HG02885 (cell line): ENCODE measurements at regions not wholly inside any gene's neighbourhood (a gene's known extent, or its start where the extent isn't known, plus 50 kb on each side); places are given as distances from the start of the nearest gene placed in this dataset.

Experiments
- ATAC-seq: cut with Tn5 transposase; IDR thresholded peaks from one replicate; pipeline ENCODE4 v1.9.1; 2021; ENCODE audit warnings: mild to moderate bottlenecking; ENCODE audit not compliant: unreplicated experiment, poor library complexity

DNA sequence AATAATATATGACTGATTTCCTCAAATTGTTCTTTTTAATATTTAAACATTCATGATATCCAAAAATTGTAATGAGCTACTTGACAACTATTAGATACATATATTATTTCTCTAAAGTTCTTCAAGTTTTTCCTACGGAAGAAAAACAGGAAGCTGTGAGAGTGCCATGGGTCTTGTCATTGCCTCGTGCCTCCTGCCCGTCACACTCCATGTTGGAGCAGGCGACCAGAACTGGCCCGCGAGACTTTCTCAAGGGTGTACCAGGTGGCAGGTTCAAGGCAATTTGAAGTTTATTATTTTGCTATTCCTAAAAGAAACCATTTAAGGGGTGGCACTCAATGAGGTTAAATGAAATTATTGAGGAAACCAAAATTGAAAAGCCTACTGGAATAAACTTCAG is 337.2 kb downstream of the HACE1 start:
- ATAC-seq = no peak

DNA sequence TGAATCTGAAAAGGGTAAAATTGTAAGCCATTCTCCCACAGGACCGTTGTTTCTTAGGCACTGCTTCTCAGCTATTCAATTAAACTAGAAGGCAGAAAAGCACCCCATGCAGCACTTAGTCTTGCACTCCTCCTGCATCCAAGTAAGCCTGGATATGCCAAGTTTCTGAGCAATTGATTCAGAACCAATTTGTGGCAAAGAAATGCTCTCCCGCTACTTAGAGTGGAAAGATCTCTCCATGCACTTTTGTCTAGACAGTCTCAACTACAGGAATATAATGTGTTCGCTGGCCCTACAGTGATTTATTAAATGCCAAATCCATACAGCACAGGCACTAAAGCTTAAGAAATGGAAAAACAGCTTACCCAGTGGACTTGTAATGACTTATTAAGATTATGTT is 338.5 kb downstream of the HACE1 start:
- ATAC-seq = no peak

DNA sequence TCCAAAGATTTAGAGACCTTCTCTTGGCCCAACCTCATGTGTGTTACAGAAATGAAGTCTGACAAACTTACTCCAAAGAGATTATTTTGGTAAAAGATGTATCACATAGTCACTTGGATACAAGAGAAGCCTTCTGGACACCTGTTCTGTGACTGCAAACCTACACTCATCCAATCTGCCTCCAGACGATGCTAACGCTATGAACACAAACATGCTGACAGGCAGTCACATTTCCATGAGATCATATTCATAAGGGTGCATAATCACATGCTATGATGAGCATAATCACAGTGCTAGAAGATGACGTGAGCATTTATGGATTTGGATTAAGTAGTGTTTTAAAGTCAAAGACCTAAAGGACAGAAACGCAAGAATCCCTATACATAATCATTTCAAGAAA is 340.2 kb downstream of the HACE1 start:
- ATAC-seq = no peak

DNA sequence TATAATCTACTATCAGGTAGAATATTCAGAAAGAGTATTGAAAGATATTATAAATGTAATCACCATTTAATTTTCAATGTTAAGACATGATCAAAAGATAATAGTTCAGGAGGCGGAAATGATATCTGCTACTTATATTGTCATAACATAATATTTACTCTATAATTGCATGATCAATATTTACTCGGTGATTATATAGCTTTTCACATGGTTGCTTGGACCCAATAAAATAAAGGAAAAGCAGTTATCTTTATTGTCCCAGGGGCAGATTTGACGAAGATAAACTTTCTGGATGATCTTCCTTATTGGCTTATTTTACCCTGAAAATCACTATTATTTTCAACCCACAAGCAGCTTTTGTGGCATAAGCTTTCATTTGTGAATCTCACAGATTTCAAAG is 350.4 kb downstream of the HACE1 start:
- ATAC-seq = no peak

DNA sequence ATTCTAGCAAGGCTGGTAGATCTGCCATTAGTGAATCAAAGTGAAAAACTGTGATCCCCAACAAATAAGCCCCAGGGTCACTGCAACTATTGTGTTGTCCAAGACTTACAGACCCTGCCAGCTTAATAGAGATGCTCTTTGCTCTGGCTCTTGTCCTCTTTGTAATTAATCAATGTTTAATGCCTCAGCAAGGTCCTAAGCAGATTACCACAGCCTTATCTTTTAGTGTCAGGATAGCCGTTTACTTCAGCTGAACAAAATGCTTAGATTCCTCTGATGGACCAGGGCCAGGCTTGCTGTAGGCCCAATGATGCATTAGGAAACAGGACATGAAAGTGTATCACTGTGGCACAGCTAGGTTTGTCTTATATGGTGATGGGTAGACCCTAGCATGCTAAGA is 353.3 kb downstream of the HACE1 start:
- ATAC-seq = no peak

DNA sequence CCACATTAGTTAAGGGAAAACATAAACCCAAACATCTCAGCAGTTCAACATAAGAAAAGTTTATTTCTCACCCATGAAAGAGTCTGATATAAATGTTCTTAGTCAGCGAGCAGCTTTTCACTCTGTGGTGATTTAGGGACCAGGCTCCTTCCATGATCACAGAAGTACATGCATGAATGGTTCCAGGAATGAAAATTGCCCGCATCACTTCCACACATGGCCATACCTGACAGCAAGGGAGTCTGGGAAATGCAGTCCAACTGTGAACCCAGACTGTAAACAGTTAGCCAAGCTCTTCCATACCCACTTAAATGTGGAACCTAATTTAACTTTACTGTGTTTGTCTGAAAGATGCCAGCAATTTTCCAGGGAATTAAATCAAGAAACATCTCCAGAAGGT is 353.9 kb downstream of the HACE1 start:
- no peak for ATAC-seq

DNA sequence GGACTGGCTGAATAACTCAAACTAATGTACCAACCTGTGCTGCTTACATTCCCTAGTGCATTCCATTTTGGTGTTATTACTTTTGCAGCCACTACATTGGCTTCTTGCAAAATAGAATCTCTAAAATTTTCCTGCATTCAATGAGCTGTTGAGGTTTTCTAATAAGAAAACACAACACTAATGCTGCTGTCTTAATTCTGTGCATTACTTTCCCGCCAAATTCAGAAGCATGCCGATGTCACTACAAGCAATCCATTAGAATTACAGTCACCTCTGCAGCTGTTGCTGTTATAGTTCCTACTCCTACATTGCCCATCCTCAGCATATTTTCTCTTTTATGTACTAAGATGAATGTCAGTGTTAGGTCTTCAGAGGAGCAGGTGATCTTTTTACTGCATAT is 359.5 kb downstream of the HACE1 start:
- ATAC-seq = no peak

DNA sequence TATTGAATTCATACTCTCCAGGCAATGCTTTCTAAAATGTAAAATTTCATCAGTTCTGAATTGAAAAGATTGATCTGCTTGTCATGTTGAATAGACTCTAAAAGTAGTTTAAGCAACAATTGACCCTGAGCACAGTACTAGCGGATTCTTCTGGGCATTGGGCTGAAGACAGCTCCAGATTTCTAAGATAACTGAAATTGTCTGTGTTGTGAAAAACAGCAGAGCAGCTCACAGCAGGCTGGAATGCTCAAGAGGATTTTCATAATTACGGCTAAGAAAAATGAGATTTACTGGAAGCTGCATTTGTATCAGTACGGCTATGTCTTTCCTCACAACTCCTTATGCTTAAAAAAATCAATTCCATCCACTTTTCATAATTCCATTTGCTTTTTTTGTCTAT is 373.7 kb downstream of the HACE1 start:
- ATAC-seq = no peak

DNA sequence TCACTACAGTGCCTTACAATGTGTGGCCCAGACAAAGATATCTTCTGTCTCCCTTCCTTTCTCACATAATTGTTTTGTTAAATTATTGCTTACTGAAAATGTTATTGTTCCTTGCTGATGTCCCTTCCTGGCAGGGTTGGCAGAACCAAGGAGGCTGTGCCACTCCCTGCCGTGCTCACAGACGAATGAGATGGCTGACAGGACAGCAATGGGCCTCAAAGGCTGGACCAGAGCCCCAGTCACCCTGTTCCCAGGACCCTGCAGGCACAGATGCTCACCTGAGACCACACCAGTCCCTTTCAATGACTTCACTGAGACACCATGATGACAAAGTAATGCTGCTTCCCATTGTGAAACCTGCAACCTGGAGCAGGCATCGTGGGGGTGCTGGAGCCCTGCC is 375.1 kb downstream of the HACE1 start:
- no peak for ATAC-seq

DNA sequence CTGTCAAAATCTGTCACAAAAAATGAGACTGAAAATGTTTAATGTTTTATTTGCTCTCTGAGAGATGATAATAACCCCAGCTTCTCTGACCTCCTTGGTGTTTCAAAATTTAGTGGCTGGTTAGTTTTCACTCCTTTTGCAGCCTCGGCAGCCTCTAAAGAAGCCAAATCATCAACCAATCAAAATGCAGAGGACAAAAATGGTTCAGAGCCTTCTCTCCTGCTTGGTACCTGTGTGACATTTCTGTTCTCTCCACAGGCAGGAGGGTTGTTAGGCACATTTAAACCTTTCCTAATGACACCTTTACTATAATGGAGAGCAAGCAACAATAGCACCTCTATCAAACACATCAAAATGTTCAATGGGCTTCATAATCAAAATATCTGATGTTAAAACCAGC is 375.5 kb downstream of the HACE1 start:
- ATAC-seq = no peak

DNA sequence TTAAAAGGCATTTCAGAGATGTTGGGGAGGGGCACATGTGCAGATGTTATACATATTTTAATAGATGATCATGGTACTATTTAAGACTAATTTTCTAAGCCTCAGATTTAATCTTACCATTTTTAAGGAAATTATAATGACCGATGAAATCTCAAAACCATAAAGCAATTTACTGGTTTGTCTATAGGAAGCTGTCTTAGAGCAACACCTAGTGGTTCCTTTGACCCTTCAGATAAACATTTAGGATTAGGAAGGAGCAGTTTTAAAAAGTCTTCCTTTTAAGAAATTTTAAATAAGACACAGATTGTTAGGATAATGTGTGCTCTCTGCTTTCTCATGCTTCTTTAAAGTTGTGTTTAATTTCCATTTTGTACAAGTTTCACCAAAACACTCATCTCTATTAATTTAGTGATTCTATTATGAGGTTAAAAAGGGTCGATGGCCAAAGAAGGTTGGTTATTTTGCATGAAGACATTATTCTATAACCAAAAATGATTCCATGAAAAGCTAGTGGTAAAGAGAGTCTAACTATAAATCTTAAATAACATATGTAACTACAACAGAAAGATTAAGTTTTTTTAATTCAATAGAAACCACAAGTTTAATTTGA is 376.4 kb downstream of the HACE1 start:
- ATAC-seq = no peak

DNA sequence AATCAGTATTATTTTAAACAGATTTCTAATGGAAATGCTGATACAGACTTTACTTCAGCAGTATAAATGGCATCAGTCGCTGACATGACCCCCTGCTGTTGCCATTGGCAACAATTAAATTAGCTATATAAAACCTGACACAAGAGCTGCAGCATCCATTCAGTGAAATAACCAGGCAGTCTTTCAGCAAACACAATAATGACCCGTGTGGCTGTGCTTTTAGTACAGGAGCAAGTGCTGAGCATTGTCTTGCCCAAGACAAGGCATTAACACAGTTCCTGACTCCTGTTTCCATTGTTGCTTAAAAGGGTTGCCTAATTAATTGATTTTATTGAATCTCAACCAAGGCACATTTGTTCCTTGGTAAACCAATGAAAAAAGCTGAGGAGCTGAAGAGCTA is 382.1 kb downstream of the HACE1 start:
- ATAC-seq = no peak

DNA sequence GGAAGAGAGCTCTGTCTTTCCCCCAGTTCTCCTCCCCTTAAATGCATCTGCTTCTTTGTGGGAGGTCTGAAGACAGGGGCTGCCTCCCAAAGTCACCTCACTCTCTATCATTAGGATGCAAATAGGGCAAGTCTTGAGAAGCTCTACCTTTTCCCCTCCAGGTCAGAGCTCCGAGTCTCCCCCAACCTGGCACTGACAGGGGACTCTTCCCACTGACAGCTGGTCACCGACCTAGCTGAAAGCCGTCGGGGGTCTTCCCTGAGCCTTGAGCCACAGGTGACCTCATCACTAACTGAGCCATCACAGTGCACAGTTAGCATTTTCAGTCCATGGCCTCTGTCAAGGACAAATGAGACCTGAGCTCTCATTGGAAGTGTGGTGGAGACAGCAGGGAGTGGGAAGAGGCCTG is 386.7 kb downstream of the HACE1 start:
- ATAC-seq = no peak

DNA sequence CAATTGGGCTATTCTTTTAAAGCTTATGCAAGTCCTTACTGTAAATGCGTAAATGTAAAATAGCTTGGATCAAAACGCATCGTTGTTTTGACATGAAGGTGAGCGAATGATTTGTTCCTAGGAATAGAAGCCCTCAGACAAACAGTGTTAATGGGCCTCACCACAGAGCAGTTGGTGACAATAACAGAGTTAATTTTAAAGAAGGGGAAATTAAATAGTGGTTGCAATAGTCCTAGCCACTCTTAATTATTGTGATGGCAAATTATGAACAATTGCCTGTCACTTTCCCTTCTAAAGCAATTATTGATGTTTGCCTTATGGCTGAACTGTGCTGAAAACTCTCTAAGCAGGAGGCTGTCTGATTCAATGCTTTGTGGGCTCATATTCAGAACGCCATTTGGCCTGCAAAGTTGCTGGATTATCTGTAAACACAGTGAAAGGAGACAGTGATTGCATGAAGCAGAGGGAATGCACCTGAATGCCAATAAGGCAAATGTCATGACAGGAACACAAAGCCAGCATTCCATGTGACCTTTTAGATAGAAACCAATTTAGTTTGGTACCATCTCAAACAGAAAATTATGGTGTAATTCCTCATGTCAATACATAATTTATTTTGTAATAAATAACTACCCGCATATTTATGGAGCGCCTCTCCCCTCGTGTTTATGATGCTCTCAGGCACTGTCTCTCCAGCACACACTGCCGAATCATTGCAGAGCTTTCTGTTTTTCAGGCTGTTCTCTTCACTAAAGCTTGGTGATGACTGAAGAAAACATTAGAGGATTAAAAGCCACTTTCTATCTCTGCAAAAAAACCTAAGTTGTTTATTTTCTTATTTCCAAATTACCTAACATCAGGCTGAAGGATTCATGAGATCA is 387.5 kb downstream of the HACE1 start:
- no peak for ATAC-seq

DNA sequence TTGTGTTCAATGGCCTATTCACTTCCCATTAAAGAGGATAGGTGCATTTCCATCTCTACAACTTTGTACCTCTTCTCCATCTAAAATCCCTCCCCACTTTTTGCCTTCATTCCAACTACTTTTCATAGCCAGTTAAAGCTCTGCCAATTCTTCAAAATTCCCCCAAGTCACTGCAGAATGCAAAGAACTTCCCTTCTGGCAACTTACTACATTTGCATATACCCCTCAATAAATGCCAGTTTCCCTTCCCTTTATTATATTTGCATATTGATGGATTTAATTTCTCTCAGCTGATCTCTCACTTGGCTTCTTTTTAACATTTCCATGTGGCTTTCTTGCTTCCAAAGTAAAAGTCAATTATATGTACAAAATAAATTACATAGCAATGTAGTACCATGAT is 393.4 kb downstream of the HACE1 start:
- no peak for ATAC-seq

DNA sequence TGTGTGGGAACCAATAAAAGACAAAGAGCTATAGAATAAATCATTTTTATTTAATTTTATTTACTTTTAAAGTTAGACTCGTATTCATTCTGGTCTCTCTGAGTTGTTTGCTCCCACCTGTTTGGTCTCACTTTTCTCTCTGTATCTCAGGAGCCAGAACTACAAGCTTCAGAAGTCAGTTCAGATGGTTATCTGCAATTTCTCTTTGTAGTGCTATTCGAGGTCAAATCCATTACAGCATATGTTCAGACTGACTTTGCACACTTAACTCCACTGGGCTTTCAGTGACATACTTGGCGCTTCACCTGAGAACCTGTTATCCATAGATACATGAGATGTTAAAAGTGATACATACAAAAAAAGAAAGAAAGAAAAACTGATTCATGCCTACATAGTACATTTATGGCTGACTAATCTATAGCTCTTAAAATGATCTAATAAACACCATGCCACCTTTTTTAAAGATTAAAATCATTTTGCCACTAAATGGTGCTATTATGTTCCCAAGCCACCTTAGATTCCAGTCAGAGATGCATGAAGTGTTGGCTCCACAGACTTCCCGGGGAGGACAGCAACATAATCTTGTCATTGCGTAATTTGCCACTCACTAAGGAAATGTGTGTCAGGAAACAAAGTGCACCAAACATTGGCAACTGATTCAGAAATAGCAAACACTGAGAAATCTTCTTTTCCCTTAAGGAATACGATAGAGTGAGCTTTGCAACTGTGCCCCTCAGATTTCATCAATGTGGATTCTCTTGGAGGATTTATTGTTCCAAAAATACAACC is 396.7 kb downstream of the HACE1 start:
- no peak for ATAC-seq

DNA sequence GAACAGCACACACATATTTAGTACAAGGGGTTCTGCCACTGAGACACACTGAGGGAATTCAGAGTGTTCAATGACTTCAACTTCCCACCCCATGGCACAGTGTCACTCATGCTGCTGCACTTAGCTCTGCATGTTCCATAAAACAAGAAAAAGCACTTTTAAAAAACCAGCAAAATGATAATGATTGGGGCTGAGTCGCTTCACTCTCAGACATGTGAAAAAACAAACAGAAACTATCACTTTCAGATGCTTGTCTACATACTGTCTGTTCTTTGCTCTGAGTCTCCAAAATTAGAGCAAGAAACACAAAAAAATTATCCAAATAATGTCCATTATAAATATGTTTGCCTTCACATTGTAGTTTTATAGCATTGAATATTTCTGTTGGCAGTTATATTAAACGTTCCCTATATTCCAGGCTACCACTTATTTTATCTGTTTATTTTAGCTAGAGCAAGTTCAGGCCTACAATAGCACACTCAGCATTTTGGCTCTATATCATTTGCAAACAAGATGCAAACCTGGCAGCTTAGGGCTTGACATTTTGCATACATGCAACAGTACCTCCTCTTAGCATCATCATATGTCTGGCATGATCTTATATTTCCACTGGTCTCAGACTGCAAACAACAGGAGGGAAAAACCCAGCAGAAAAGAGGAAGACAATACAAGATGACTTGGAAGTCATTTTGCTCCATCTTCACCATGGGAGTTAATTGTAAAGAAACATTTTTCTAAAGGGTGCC is 398.8 kb downstream of the HACE1 start:
- peak; percentile 52 for ATAC-seq

DNA sequence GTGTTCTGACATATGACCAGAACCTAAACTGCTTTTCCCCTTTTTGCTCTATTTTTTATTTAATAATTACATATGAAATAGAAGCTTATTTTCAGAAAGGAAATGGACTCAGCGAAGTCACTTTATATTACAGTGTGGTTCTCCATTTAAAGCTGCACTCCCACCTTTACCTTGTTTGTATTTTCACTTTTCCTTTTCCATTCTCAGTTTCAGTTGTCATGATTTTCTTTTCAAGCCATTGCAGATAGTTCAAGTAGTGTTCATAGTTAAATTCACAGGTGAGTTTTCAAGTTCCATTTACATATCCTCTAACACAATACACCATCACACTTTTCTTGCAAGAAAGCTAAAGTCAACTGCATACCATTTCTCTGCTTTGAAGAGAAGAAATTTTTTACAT is 400.2 kb downstream of the HACE1 start:
- ATAC-seq = peak; percentile 86

DNA sequence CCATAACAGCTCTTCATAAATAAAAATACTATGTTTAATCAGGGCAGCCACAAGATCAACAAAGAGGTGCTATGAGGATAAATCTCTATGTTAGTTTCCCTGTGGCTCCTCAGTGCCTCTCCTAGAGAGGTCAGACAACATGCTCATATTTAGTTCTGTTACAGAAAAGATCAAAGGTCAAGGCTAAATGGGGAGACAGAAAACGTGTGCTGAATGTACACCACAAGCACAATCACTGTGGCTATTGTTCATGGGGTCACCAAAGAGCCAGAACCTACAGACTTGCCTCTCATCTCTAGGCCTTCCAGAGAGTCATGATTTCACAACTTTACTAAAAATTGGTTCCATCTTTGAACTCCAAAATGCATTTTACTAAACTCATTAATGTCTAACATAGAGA is 409.8 kb downstream of the HACE1 start:
- ATAC-seq = no peak
